Ishikawa (cell line): ENCODE measurements at regions not wholly inside any gene's neighbourhood (a gene's known extent, or its start where the extent isn't known, plus 50 kb on each side); places are given as distances from the start of the nearest gene placed in this dataset.
A peak's percentile ranks its signal among the peaks of the same experiment; 100 is the strongest.

ENCODE experiments used
- CEBPB ChIP-seq: IDR thresholded peaks from 2 replicates; pipeline ENCODE4 v1.6.1; 2012
- CREB1 ChIP-seq: IDR thresholded peaks from 2 replicates; pipeline ENCODE4 v1.6.1; 2012; ENCODE audit warnings: low read depth
- EGR1 ChIP-seq: IDR thresholded peaks from 2 replicates; pipeline ENCODE4 v1.6.1; 2012
- EP300 ChIP-seq: IDR thresholded peaks from 2 replicates; pipeline ENCODE4 v1.6.1; 2012; ENCODE audit warnings: borderline replicate concordance
- FOXM1 ChIP-seq: IDR thresholded peaks from 2 replicates; pipeline ENCODE4 v1.6.1; 2012; ENCODE audit warnings: low read depth, borderline replicate concordance
- MAX ChIP-seq: IDR thresholded peaks from 2 replicates; pipeline ENCODE4 v1.6.1; 2012
- NFIC ChIP-seq: IDR thresholded peaks from 2 replicates; pipeline ENCODE4 v1.6.1; 2012
- RAD21 ChIP-seq: IDR thresholded peaks from 2 replicates; pipeline ENCODE4 v1.6.1; 2012; ENCODE audit warnings: low read depth
- REST ChIP-seq: IDR thresholded peaks from 2 replicates; pipeline ENCODE4 v1.6.1; 2012; ENCODE audit warnings: low read depth, mild to moderate bottlenecking
- TAF1 ChIP-seq: IDR thresholded peaks from 2 replicates; pipeline ENCODE4 v1.6.1; 2012; ENCODE audit warnings: low read depth, mild to moderate bottlenecking
- TCF12 ChIP-seq: IDR thresholded peaks from 2 replicates; pipeline ENCODE4 v1.6.1; 2012; ENCODE audit warnings: low read depth
- TEAD4 ChIP-seq: IDR thresholded peaks from 2 replicates; pipeline ENCODE4 v1.6.1; 2012
- USF1 ChIP-seq: IDR thresholded peaks from 2 replicates; pipeline ENCODE4 v1.6.1; 2012
- YY1 ChIP-seq: IDR thresholded peaks from 2 replicates; pipeline ENCODE4 v1.6.1; 2012; ENCODE audit warnings: low read depth
- ZBTB7A ChIP-seq: IDR thresholded peaks from 2 replicates; pipeline ENCODE4 v1.6.1; 2012; ENCODE audit warnings: low read depth

- TF ChIP-seq CEBPB (no peak), TCF12 (no peak), USF1 (no peak), EGR1 (no peak), YY1 (no peak), RAD21 (no peak), TEAD4 (no peak), TAF1 (no peak)
Measured at GRCh38 chr4:27308379-27308778, 447.7 kb downstream of the STIM2 start.

GRCh38 chr4:27315625-27316024 lies 455.0 kb downstream of the STIM2 start:
- TF ChIP-seq REST (no peak), ZBTB7A (no peak), YY1 (no peak), TEAD4 (no peak), MAX (no peak), CEBPB (no peak), USF1 (no peak), EGR1 (no peak), TCF12 (no peak), TAF1 (no peak), RAD21 (no peak), EP300 (no peak)

GRCh38 chr4:27316176-27316575 lies 455.5 kb downstream of the STIM2 start:
- TF ChIP-seq REST, result no peak
- TF ChIP-seq USF1, result no peak
- TF ChIP-seq YY1, result no peak
- TF ChIP-seq MAX, result no peak

GRCh38 chr4:27318740-27319139 lies 458.1 kb downstream of the STIM2 start:
- TF ChIP-seq YY1 (no peak), RAD21 (peak; percentile 86)

- TF ChIP-seq RAD21, result no peak
- no peak for TF ChIP-seq CREB1
- no peak for TF ChIP-seq TAF1
- TF ChIP-seq REST, result no peak
- no peak for TF ChIP-seq ZBTB7A
- no peak for TF ChIP-seq NFIC
- no peak for TF ChIP-seq YY1
- TF ChIP-seq FOXM1, result no peak
- TF ChIP-seq CEBPB, result no peak
- no peak for TF ChIP-seq USF1
- no peak for TF ChIP-seq EGR1
- TF ChIP-seq TEAD4, result no peak
- no peak for TF ChIP-seq EP300
- no peak for TF ChIP-seq TCF12
- TF ChIP-seq MAX, result no peak
Measured at GRCh38 chr4:27326991-27327390, 466.4 kb downstream of the STIM2 start.
